ENCODE measurements at regions not wholly inside any gene's neighbourhood (a gene's known extent, or its start where the extent isn't known, plus 50 kb on each side); places are given as distances from the start of the nearest gene placed in this dataset.

DNA sequence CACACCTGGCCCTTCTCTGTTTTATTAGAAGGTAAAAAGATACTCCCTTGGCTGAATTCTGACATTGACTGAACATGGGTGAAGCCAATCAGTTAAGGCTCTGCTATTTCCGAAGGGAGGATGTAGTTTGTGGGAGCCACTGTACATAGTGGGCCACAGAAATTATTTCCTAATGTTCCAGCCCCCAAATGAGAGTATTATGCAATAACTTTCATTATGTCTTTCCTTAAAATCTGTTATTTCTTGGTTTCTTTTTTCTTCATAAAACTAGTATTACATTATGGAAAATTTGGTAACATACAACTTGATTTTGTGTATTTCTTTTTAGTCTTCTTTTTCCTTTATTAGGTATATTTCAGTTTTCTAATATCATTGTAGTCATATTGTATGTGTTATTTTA is 51.9 kb upstream of the EP300 start:
- Histone ChIP-seq H3K36me3 (no peaks in the 10 kb centered on the region), H3K27me3 (no peaks in the 10 kb centered on the region), H3K4me1 (no peaks in the 10 kb centered on the region), H3K4me3 (no peak overlapping the region), H3K27ac (no peak overlapping the region), H3K9me3 (no peaks in the 10 kb centered on the region)
- no peak for TF ChIP-seq POLR2A (IDR thresholded peaks at IDR 0.05)
- no peak for TF ChIP-seq EP300 (IDR thresholded peaks at IDR 0.05)
- TF ChIP-seq, protein P1, sequence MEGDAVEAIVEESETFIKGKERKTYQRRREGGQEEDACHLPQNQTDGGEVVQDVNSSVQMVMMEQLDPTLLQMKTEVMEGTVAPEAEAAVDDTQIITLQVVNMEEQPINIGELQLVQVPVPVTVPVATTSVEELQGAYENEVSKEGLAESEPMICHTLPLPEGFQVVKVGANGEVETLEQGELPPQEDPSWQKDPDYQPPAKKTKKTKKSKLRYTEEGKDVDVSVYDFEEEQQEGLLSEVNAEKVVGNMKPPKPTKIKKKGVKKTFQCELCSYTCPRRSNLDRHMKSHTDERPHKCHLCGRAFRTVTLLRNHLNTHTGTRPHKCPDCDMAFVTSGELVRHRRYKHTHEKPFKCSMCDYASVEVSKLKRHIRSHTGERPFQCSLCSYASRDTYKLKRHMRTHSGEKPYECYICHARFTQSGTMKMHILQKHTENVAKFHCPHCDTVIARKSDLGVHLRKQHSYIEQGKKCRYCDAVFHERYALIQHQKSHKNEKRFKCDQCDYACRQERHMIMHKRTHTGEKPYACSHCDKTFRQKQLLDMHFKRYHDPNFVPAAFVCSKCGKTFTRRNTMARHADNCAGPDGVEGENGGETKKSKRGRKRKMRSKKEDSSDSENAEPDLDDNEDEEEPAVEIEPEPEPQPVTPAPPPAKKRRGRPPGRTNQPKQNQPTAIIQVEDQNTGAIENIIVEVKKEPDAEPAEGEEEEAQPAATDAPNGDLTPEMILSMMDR (IDR thresholded peaks at IDR 0.05), result no peak
- no peak for TF ChIP-seq POLR2AphosphoS5 (IDR thresholded peaks at IDR 0.05)
- no peak for DNase-seq (ENCODE audit: low spot score in 2 of 2)
- 65% methylated on average over 1 of the region's 1 CpG for WGBS

DNA sequence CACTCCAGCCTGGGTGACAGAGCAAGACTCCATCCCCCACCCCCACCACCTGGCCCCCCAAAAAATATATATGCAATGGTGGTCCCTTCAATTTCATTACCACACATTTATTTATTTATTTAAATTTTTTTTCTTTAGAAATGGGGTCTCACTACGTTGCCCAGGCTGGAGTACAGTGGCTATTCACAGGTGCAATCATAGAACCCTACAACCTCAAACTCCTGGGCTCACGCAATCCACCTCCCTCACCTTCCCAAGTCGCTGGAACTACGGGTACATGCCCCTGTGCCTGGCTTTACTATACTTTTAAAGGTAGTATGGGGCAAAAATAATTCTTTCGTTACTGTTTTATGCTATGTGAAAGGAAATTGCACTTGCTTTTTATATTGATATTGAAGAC is 50.9 kb upstream of the EP300 start:
- DNase-seq (ENCODE audit: low spot score in 2 of 2), result no peak
- 88% methylated on average over 5 of the region's 5 CpGs for WGBS
- Histone ChIP-seq H3K27me3 (no peaks in the 10 kb centered on the region), H3K9me3 (no peaks in the 10 kb centered on the region), H3K4me3 (no peak overlapping the region), H3K36me3 (no peaks in the 10 kb centered on the region), H3K4me1 (no peaks in the 10 kb centered on the region), H3K27ac (no peak overlapping the region)
- TF ChIP-seq, protein P1 (IDR thresholded peaks at IDR 0.05), result no peak
- TF ChIP-seq POLR2A (IDR thresholded peaks at IDR 0.05), result no peak
- TF ChIP-seq EP300 (IDR thresholded peaks at IDR 0.05), result no peak
- TF ChIP-seq POLR2AphosphoS5 (IDR thresholded peaks at IDR 0.05), result no peak
